ENCODE measurements at regions not wholly inside any gene's neighbourhood (a gene's known extent, or its start where the extent isn't known, plus 50 kb on each side); places are given as distances from the start of the nearest gene placed in this dataset.
A peak's percentile ranks its signal among the peaks of the same experiment; 100 is the strongest.

- DNase-seq, result peak; percentile 51
Observed at GRCh38 chr7:47724335-47724982, 142.5 kb upstream of the TNS3 start.

GRCh38 chr7:47722126-47722525 lies 140.2 kb upstream of the TNS3 start:
- DNase-seq, result no peak

- no peak for DNase-seq
Observed at GRCh38 chr7:47721670-47722069, 139.8 kb upstream of the TNS3 start.

GRCh38 chr7:47720907-47721244 lies 139.0 kb upstream of the TNS3 start:
- no peak for DNase-seq

GRCh38 chr7:47720141-47720906 lies 138.4 kb upstream of the TNS3 start:
- peak; percentile 17 for DNase-seq

GRCh38 chr7:47719675-47720074 lies 137.8 kb upstream of the TNS3 start:
- DNase-seq, result no peak

- no peak for DNase-seq
Observed at GRCh38 chr7:47715631-47716068, 133.7 kb upstream of the TNS3 start.

- DNase-seq, result no peak
Observed at GRCh38 chr7:47714669-47715607, 133.0 kb upstream of the TNS3 start.

GRCh38 chr7:47713595-47713994 lies 131.7 kb upstream of the TNS3 start:
- DNase-seq, result no peak

- DNase-seq, result no peak
Observed at GRCh38 chr7:47712416-47712815, 130.5 kb upstream of the TNS3 start.

GRCh38 chr7:47711776-47712175 lies 129.9 kb upstream of the TNS3 start:
- DNase-seq, result no peak

GRCh38 chr7:47710201-47710935 lies 128.5 kb upstream of the TNS3 start:
- DNase-seq, result peak; percentile 21

GRCh38 chr7:47709451-47709850 lies 127.5 kb upstream of the TNS3 start:
- DNase-seq, result no peak

GRCh38 chr7:47709051-47709450 lies 127.1 kb upstream of the TNS3 start:
- no peak for DNase-seq

- DNase-seq, result no peak
Observed at GRCh38 chr7:47707583-47707982, 125.7 kb upstream of the TNS3 start.

GRCh38 chr7:47704936-47705335 lies 123.0 kb upstream of the TNS3 start:
- no peak for DNase-seq

- DNase-seq, result no peak
Observed at GRCh38 chr7:47702080-47702479, 120.2 kb upstream of the TNS3 start.

GRCh38 chr7:47698386-47698785 lies 116.5 kb upstream of the TNS3 start:
- no peak for DNase-seq

GRCh38 chr7:47697543-47697942 lies 115.6 kb upstream of the TNS3 start:
- no peak for DNase-seq

GRCh38 chr7:47696152-47696710 lies 114.3 kb upstream of the TNS3 start:
- DNase-seq, result no peak

GRCh38 chr7:47693216-47693615 lies 111.3 kb upstream of the TNS3 start:
- peak; percentile 38 for DNase-seq

- DNase-seq, result no peak
Observed at GRCh38 chr7:47691988-47692387, 110.1 kb upstream of the TNS3 start.

Data from NCI-H226 (cell line).